IMR-90 (cell line): ENCODE measurements at regions not wholly inside any gene's neighbourhood (a gene's known extent, or its start where the extent isn't known, plus 50 kb on each side); places are given as distances from the start of the nearest gene placed in this dataset.

ENCODE experiments used
- ATAC-seq: fragments of 200-7000 bp; cut with Tn5 transposase; 2 replicates; pipeline ENCODE4 v1.9.1; 2020; ENCODE audit warnings: low read depth, mild to moderate bottlenecking, moderate library complexity
- BruUV-seq: library from RNA; stranded (reverse); fragments of 400-500 nt; replicated peaks from 2 replicates; lab custom pipeline; 2021; lab: Mats Ljungman, UMichigan
- CTCF ChIA-PET: fragments of 300-600 bp; formaldehyde crosslinking; extraction: SDS; loops from one replicate; lab custom pipeline; 2021; ENCODE audit warnings: antibody characterized with exemption; lab: Yijun Ruan, JAX
- POLR2A ChIA-PET: fragments of 300-600 bp; sonication (Branson Sonifier 250); formaldehyde crosslinking; loops from one replicate; lab custom pipeline; 2022; ENCODE audit warnings: antibody characterized with exemption; ENCODE audit not compliant: unreplicated experiment; lab: Charles Lee
- DNase-seq: peaks from one replicate; pipeline ENCODE4 v3.0.0; 2013
- H2AFZ ChIP-seq: replicated peaks from 2 replicates; pipeline ENCODE3; 2013; ENCODE audit warnings: low read length, mild to moderate bottlenecking; ENCODE audit not compliant: poor library complexity
- H2AK5ac ChIP-seq: 2 replicates; pipeline ENCODE4 v1.6.1; 2013; ENCODE audit warnings: low read depth, low read length, inconsistent platforms
- H2AK9ac ChIP-seq: replicated peaks from 2 replicates; pipeline ENCODE3; 2013; ENCODE audit warnings: mild to moderate bottlenecking, low read depth, low read length, moderate library complexity; ENCODE audit not compliant: poor library complexity
- H2BK120ac ChIP-seq: 2 replicates; pipeline ENCODE4 v1.6.1; 2013; ENCODE audit warnings: low read depth, low read length, inconsistent platforms
- H2BK15ac ChIP-seq: 3 replicates; pipeline ENCODE4 v1.6.1; 2013; ENCODE audit warnings: low read depth, low read length, inconsistent platforms
- H2BK20ac ChIP-seq: 2 replicates; pipeline ENCODE4 v1.6.1; 2013; ENCODE audit warnings: low read depth, mild to moderate bottlenecking, inconsistent platforms, low read length, moderate library complexity
- H2BK5ac ChIP-seq: 2 replicates; pipeline ENCODE4 v1.6.1; 2013; ENCODE audit warnings: mild to moderate bottlenecking, low read depth, low read length, inconsistent platforms; ENCODE audit not compliant: poor library complexity, severe bottlenecking
- H3K14ac ChIP-seq: replicated peaks from 2 replicates; pipeline ENCODE4 v1.6.1; 2013; ENCODE audit warnings: low read depth, low read length, inconsistent platforms
- H3K18ac ChIP-seq: 2 replicates; pipeline ENCODE4 v1.6.1; 2013; ENCODE audit warnings: low read depth, low read length, control low read depth
- H3K23ac ChIP-seq: 2 replicates; pipeline ENCODE4 v1.6.1; 2013; ENCODE audit warnings: low read depth, low read length, inconsistent platforms
- H3K27ac ChIP-seq: 2 replicates; pipeline ENCODE4 v1.5.1; 2013; ENCODE audit warnings: mild to moderate bottlenecking, control low read depth, low read length; ENCODE audit not compliant: insufficient read depth
- H3K27me3 ChIP-seq: 2 replicates; pipeline ENCODE4 v1.6.1; 2013; ENCODE audit warnings: low read length; ENCODE audit not compliant: control insufficient read depth, insufficient read depth
- H3K36me3 ChIP-seq: 2 replicates; pipeline ENCODE4 v1.6.1; 2013; ENCODE audit warnings: low read length, mixed read lengths; ENCODE audit not compliant: control insufficient read depth, insufficient read depth
- H3K4ac ChIP-seq: 2 replicates; pipeline ENCODE4 v1.6.1; 2013; ENCODE audit warnings: low read depth, low read length, inconsistent platforms
- H3K4me1 ChIP-seq: 2 replicates; pipeline ENCODE4 v1.6.1; 2013; ENCODE audit warnings: low read length, mixed read lengths; ENCODE audit not compliant: control insufficient read depth, insufficient read depth
- H3K4me2 ChIP-seq: 2 replicates; pipeline ENCODE4 v1.6.1; 2013; ENCODE audit warnings: low read depth, mild to moderate bottlenecking, control low read depth, low read length, moderate library complexity
- H3K4me3 ChIP-seq: 2 replicates; pipeline ENCODE4 v1.5.1; 2013; ENCODE audit warnings: low read depth, mild to moderate bottlenecking, control low read depth, low read length, moderate library complexity; ENCODE audit not compliant: insufficient read depth
- H3K56ac ChIP-seq: 2 replicates; pipeline ENCODE4 v1.6.1; 2013; ENCODE audit warnings: low read length, inconsistent platforms; ENCODE audit not compliant: insufficient read depth; ENCODE audit errors: extremely low read depth
- H3K79me1 ChIP-seq, 2 experiments: 2 replicates each; pipeline ENCODE4 v1.6.1; 2013; ENCODE audit warnings: low read length in 2 of 2, inconsistent platforms in 1 of 2, low read depth in 1 of 2
- H3K9ac ChIP-seq: 2 replicates; pipeline ENCODE4 v1.6.1; 2013; ENCODE audit warnings: low read depth, low read length, control low read depth
- H3K9me1 ChIP-seq: 2 replicates; pipeline ENCODE4 v1.6.1; 2013; ENCODE audit warnings: low read length, inconsistent platforms; ENCODE audit not compliant: insufficient read depth
- H3K9me3 ChIP-seq: 2 replicates; pipeline ENCODE4 v1.6.1; 2013; ENCODE audit warnings: low read length; ENCODE audit not compliant: control insufficient read depth, insufficient read depth
- H4K20me1 ChIP-seq: 2 replicates; pipeline ENCODE4 v1.6.1; 2013; ENCODE audit warnings: low read length, inconsistent platforms; ENCODE audit not compliant: insufficient read depth
- H4K5ac ChIP-seq: 2 replicates; pipeline ENCODE4 v1.6.1; 2013; ENCODE audit warnings: mild to moderate bottlenecking, low read depth, low read length, control low read depth
- H4K8ac ChIP-seq, 2 experiments: 2 replicates each; pipeline ENCODE4 v1.6.1; 2013; ENCODE audit warnings: low read depth in 2 of 2, low read length in 2 of 2, control low read depth in 1 of 2, inconsistent platforms in 1 of 2
- H4K91ac ChIP-seq: 2 replicates; pipeline ENCODE4 v1.6.1; 2013; ENCODE audit warnings: low read depth, low read length, inconsistent platforms; ENCODE audit not compliant: insufficient read depth
- CTCF ChIP-seq: conservative IDR thresholded peaks from 2 replicates; pipeline ENCODE4 v1.5.1; 2012; ENCODE audit warnings: mild to moderate bottlenecking, low read depth, low read length, improper control_type of control experiment
- ELK1 ChIP-seq: fragments of 150-350 bp; IDR thresholded peaks from 2 replicates; pipeline ENCODE4 v1.6.1; 2016; ENCODE audit warnings: low read depth, mild to moderate bottlenecking, low read length, moderate library complexity, borderline replicate concordance
- MAFK ChIP-seq: IDR thresholded peaks from 2 replicates; pipeline ENCODE4 v1.6.1; 2012; ENCODE audit warnings: low read depth, low read length, improper control_type of control experiment
- MAZ ChIP-seq: IDR thresholded peaks from 2 replicates; pipeline ENCODE4 v1.6.1; 2012; ENCODE audit warnings: low read depth, mild to moderate bottlenecking, low read length, improper control_type of control experiment, moderate library complexity, borderline replicate concordance
- NFE2L2 ChIP-seq: fragments of 150-350 bp; IDR thresholded peaks from 2 replicates; pipeline ENCODE4 v1.6.1; 2016; ENCODE audit warnings: low read depth, mild to moderate bottlenecking, low read length
- RAD21 ChIP-seq: IDR thresholded peaks from 2 replicates; pipeline ENCODE4 v1.6.1; 2012; ENCODE audit warnings: low read length, improper control_type of control experiment
- RFX5 ChIP-seq: IDR thresholded peaks from 2 replicates; pipeline ENCODE4 v1.8.0; 2012; ENCODE audit warnings: low read depth, mild to moderate bottlenecking, low read length, moderate library complexity
- SMC3 ChIP-seq: fragments of 150-350 bp; IDR thresholded peaks from 2 replicates; pipeline ENCODE4 v1.6.1; 2016; ENCODE audit warnings: low read depth, mild to moderate bottlenecking, antibody characterized with exemption, low read length, moderate library complexity
- WGBS, 2 experiments: methylation state at CpG; one replicate each; pipeline versions ENCODE4 v1.1.5 to v1.1.7; 2013; ENCODE audit warnings: missing lambda C conversion rate in 2 of 2; ENCODE audit not compliant: insufficient read length in 1 of 2; ENCODE audit errors: extremely low coverage in 2 of 2; 5-methylcytosine and 5-hydroxymethylcytosine counted together
- dilution Hi-C: fragments of 300-500 bp; cut with HindIII; formaldehyde crosslinking; loops from one replicate; pipeline ENCODE4 v1.14.3; 2018; ENCODE audit warnings: low sequenced_read_pairs; ENCODE audit not compliant: unreplicated experiment
- in situ Hi-C: fragments of 300-500 bp; cut with MboI; formaldehyde crosslinking; loops from 3 replicates; pipeline ENCODE4 v1.14.3; 2019; ENCODE audit warnings: low sequenced_read_pairs, inconsistent platforms, mixed read lengths
- intact Hi-C: fragments of 100-400 bp; cut with micrococcal nuclease; formaldehyde crosslinking; loops from 2 replicates; pipeline ENCODE4 v1.10.0; 2022

GRCh38 chr6:81861281-81861680, 108.8 kb upstream of the TENT5A start:
- no peaks in the 10 kb centered on the region for H3K36me3 ChIP-seq
- H3K9ac ChIP-seq: no peak overlapping the region
- dilution Hi-C loops (no loop called here), intact Hi-C loops (no loop called here), in situ Hi-C loops (no loop called here)
- TF ChIP-seq RFX5 (no peak), NFE2L2 (no peak), ELK1 (no peak), SMC3 (no peak), MAFK (no peak), CTCF (no peak), MAZ (no peak), RAD21 (no peak)
- H2BK15ac ChIP-seq: no peak overlapping the region
- peaks cover 3% of the 10 kb centered on the region for H3K9me1 ChIP-seq
- no peak overlapping the region for H3K14ac ChIP-seq
- no peak overlapping the region for H4K91ac ChIP-seq
- H3K9me3 ChIP-seq: no peaks in the 10 kb centered on the region
- no CpG with 5 or more reads among the region's 1 CpG for WGBS, 2 experiments
- H2AK5ac ChIP-seq: no peak overlapping the region
- ChIA-PET POLR2A (no interaction called here), CTCF (no interaction called here)
- peaks cover 3% of the 10 kb centered on the region for H3K4me1 ChIP-seq
- H3K79me1 ChIP-seq: no peaks in the 10 kb centered on the region
- H2BK5ac ChIP-seq: no peak overlapping the region
- no peaks in the 10 kb centered on the region for H4K20me1 ChIP-seq
- no peak overlapping the region for H3K4ac ChIP-seq
- no peak overlapping the region for H2AK9ac ChIP-seq
- H3K4me3 ChIP-seq: no peak overlapping the region
- H2BK120ac ChIP-seq: no peak overlapping the region
- no peak overlapping the region for H4K5ac ChIP-seq
- H3K27ac ChIP-seq: no peak overlapping the region
- DNase-seq: no peak
- no peak overlapping the region; the same call in 1 of the 2 replicates for H2BK20ac ChIP-seq
- no peak overlapping the region for H3K56ac ChIP-seq
- no TSS peak for BruUV-seq
- H2AFZ ChIP-seq: no peak overlapping the region
- H4K8ac ChIP-seq: no peak overlapping the region
- no peak overlapping the region for H3K23ac ChIP-seq
- ATAC-seq: no peak
- H3K4me2 ChIP-seq: no peak overlapping the region
- H3K27me3 ChIP-seq: no peaks in the 10 kb centered on the region
- H3K18ac ChIP-seq: no peak overlapping the region
